Nucleus accumbens (tissue), 56 donors: ENCODE measurements at regions not wholly inside any gene's neighbourhood (a gene's known extent, or its start where the extent isn't known, plus 50 kb on each side); places are given as distances from the start of the nearest gene placed in this dataset.

Source experiments
- DNase-seq, 56 donors: peaks; one replicate each; lab custom pipeline; 2025; lab: John Stamatoyannopoulos, UW

DNA sequence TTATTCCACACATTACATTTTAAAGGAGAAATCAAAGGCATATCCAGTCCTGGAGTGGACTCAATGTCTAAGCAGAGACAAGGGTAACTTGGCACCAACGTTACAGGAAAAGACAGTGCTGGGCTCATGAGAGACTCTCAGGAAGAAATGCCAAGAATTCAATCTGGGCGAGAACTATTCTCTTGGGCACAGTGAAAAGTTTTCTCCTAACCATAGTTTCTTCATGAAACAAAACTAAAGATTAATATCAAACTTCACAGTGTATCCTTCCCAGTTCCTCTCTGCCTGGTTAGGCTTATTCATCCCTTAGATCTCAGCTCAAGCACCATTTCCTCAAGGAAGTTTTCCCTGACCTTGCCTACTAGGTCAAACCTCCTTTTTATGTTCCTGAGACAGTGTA lies 109.4 kb upstream of the TLL1 start:
- no peak for DNase-seq

DNA sequence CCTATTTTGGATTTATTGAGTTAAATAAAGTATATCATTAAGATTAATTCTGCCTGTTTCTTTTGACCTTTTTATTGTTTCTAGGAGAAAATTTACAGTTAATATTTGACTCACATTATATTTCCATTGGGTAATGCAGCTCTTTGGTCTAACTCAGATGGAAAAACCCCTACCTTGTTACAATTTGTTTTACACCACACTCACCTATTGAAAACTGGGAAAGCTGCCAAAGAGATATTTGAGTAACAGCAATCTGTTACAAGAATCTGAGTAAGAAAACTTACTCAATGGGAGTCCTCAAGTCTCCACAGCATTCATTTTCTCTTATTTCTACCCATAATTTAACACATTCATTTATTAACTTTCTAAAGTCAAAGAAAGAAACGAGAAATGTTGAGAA lies 108.0 kb upstream of the TLL1 start:
- no peak for DNase-seq

GRCh38 chr4:165766018-165766417 lies 107.0 kb upstream of the TLL1 start:
- DNase-seq: no peak

DNA sequence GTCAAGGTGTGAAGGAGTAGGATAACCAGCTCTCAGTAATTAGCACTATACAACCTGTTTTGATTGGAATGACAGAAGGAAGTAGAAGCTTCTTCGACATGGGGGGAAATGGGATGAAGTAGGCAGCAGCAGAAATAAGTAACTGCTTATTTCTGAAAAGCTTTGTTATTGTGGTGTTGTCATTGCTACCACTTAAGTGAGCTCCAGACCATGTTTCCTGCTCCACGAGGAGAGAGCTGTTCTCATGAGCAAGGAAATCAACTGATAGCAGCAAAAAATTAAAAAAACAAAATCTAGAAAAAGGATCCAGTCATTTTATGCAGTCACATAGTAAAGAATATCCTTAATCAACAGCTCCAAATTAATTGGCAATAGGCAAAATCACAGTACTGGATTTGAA lies 106.1 kb upstream of the TLL1 start:
- DNase-seq: no peak

DNA sequence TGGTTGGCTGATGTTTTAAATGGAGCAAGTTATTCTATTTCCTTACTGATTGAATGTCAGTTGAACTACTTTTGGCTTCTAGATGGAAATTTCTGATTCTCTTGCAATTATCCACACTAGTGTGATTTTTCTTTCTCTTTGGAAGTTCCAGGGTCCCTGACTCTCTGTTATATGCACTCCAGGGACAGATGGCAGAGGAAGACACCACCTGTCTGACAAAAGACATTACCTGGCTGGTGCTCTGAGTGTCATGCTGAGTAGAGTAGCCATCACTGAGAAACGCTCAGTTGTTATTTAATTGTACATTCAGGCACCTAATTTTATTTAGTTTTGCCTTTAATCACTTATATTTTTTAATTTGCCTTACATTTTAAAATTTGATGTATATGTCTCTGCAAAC lies 105.4 kb upstream of the TLL1 start:
- DNase-seq: no peak

GRCh38 chr4:165768281-165768680 lies 104.8 kb upstream of the TLL1 start:
- no peak for DNase-seq

DNA sequence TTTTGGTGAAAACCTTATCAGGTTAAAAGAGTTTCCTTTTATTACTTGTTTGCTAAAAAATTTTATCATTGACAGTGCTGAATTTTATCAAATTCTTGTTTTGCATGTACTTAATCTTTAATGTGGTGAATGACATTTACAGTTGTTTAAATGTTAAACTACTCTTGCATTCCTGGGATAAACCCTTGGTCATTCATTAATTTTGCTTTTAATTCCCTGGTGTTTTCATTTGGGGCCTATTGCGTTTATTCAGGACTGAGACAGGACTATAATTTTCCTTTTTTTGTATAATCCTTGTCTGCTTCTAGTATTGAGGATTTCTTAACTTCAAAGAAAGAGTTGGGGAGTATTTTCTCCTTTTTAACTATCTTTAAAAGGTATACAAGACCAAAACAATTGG lies 98.7 kb upstream of the TLL1 start:
- no peak for DNase-seq

- no peak for DNase-seq
Observed at GRCh38 chr4:165779950-165780670, 92.9 kb upstream of the TLL1 start.

GRCh38 chr4:165780735-165781134 lies 92.3 kb upstream of the TLL1 start:
- DNase-seq: no peak

GRCh38 chr4:165782623-165783022 lies 90.4 kb upstream of the TLL1 start:
- no peak for DNase-seq

- DNase-seq: no peak
Observed at GRCh38 chr4:165783626-165784025, 89.4 kb upstream of the TLL1 start.

DNA sequence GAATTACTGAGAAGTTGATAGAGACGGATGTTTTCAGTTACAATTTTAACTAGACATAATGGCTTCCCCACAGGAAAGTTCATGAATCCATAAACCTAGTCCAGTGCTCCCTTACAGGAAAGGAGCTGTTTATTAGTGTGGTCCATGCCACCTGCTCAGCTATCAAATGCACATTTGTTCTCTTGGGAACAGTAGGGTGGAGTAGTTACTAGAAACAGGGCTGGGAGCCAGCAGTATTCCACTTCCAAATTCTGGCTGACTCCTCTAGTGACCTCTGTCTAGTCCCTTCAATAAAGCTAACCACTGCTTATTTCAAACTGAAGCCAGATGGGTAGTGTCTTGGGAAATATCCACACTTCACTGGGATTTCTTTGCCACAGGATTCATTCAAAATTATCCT lies 88.4 kb upstream of the TLL1 start:
- no peak for DNase-seq

- no peak for DNase-seq
Observed at GRCh38 chr4:165785337-165785736, 87.7 kb upstream of the TLL1 start.

GRCh38 chr4:165787516-165788274 lies 85.3 kb upstream of the TLL1 start:
- DNase-seq: no peak

DNA sequence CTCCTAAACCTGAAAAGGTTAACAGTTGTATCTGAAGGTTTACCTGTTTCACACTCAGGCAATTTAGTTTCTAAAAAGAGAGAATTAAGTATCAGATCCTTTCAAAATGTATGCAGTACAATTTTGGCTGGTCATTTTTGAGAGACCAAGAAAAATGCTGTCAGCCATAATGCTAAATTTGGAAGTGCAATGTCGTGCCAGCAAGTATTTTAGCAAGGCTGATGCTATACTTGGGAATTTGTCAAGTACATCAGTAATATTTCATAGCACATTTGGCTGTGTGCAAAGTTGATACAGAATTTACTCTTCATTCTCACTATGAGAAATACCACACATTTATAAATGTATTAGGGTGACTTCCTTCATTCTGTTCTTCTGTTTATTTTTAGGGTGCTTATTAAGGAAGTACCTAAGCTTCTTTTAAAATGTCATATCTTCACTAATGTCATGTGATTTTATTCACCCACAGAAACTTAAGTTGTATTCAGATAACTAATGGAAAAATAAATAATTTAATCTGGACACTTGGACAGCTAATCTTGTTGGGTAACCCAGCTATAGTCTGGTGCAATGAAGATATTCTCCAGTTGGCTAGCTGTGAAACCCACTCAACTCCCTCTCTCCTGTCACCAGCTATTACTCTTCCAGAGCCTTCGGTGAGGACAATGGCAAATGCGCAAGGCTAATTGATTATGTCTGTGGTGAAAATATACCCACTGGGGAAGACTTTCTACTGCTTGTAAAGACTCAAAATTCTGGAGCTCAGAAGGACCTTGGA lies 84.2 kb upstream of the TLL1 start:
- DNase-seq: no peak

DNA sequence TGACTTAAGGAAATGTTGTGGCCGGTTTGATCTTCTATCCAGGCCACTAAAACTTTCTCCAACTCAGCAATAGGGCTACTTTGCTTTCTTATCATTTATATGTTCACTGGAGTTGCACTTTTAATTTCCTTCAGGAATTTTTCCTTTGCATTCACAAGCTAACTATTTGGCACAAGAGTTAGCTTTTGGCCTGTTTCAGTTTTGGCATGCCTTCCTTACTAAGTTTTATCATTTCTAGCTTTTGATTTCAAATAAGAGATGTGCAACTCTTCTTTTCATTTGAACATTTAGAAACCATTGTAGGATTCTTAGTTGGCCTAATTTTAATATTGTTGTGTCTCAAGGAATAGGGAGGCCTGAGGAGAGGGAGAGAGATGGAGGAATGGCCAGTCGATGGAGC lies 79.8 kb upstream of the TLL1 start:
- no peak for DNase-seq

DNA sequence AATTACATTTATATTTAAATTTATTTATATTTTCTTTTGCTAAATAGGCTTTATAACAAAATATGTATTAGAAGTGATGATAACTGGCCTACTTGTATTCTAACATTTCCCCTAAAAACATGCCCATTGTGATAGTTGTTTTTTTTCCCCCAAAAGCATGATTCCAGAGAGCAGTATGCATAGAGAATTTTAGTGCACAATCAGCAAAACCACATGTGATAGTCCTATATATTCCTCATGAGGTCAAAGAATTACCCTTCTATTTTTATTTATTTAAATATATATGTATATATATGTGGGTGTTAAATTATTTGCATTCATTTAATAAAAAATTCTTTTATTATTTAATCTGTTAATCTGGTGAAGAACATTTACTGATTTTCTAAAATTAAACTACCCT lies 78.2 kb upstream of the TLL1 start:
- no peak for DNase-seq

GRCh38 chr4:165799384-165799815 lies 73.6 kb upstream of the TLL1 start:
- DNase-seq: no peak

- no peak for DNase-seq
Observed at GRCh38 chr4:165802452-165802851, 70.6 kb upstream of the TLL1 start.

DNA sequence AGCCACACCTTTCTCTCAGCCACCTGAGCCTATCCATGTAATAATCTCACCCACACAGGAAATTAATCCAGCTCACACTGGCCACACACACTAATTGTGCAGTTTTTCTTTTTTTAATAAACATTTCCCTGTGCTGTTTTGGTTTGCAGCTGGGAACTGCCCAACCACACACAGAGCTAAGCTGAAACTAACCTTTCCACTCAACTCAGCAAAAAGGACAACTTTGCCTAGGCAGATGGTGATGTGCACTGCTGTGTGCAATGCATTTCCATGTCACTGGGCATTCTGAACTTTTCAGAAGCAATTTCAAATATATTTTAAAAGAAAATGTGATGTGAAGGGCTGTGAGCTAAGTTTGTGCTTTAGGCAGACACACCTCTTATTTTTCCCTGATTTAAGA lies 70.0 kb upstream of the TLL1 start:
- no peak for DNase-seq

DNA sequence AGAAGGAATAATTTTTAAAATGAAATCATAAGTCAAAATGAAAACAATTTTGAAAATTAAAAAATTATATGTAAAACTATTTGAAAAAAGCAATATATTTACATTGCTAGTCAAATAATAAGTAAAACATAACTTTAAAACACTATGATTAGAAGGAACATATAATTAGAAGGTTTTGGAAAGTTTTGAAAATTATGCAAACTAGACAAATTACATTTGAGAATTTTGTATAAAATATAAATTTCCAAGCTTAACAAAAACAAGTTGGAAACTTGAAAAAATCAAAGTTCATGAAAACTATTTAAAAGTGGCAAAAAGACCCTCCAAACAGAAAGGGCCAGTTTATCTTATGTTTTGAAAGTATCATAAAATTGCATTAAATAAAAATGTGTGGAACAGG lies 67.6 kb upstream of the TLL1 start:
- no peak for DNase-seq

GRCh38 chr4:165806613-165807012 lies 66.4 kb upstream of the TLL1 start:
- DNase-seq: no peak
